ENCODE measurements at regions not wholly inside any gene's neighbourhood (a gene's known extent, or its start where the extent isn't known, plus 50 kb on each side); places are given as distances from the start of the nearest gene placed in this dataset.
A peak's percentile ranks its signal among the peaks of the same experiment; 100 is the strongest.

DNA sequence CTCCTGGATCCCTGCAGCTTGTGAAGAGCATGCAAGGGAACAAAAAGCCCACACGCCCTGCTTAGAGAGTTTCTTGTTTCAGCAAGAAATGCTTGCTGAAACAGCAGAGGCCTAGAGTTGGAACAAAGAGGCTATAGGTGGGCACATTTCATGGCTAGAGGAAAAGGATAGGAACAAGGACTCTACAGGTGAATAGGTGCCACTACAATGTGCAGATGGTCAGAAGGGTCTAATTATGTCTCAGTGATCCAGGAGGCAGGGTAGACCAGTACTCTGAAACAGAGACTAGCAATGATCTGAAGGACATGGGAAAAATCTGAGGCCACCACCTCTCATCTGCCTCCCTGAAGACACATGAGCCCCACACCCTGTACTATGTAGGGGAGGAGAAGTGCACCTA lies 609.0 kb downstream of the REEP3 start:
- no peak for DNase-seq (ENCODE audit: low read depth)
- H3K4me3 ChIP-seq (ENCODE audit: low read depth, low read length) = no peak overlapping the region

GRCh38 chr10:64134676-64135075 lies 613.5 kb downstream of the REEP3 start:
- H3K4me3 ChIP-seq (ENCODE audit: low read depth, low read length) = no peak overlapping the region
- no peak for DNase-seq (ENCODE audit: low read depth)
- TF ChIP-seq CTCF (IDR thresholded peaks at IDR 0.05; ENCODE audit: insufficient read depth, low read depth, low read length, missing control alignments) = no peak

More for the DNA sequence above, 609.0 kb downstream of the REEP3 start:
- no peak for TF ChIP-seq CTCF (IDR thresholded peaks at IDR 0.05; ENCODE audit: insufficient read depth, low read depth, low read length, missing control alignments)

- no peak for TF ChIP-seq CTCF (IDR thresholded peaks at IDR 0.05; ENCODE audit: insufficient read depth, low read depth, low read length, missing control alignments)
- peak; percentile 24 for DNase-seq (ENCODE audit: low read depth)
- H3K4me3 ChIP-seq (ENCODE audit: low read depth, low read length) = no peak overlapping the region
Observed at GRCh38 chr10:64142395-64142794, 621.2 kb downstream of the REEP3 start.

- no peak overlapping the region for H3K4me3 ChIP-seq (ENCODE audit: low read depth, low read length)
- DNase-seq (ENCODE audit: low read depth) = no peak
- no peak for TF ChIP-seq CTCF (IDR thresholded peaks at IDR 0.05; ENCODE audit: insufficient read depth, low read depth, low read length, missing control alignments)
Observed at GRCh38 chr10:64148607-64149006, 627.4 kb downstream of the REEP3 start.

DNA sequence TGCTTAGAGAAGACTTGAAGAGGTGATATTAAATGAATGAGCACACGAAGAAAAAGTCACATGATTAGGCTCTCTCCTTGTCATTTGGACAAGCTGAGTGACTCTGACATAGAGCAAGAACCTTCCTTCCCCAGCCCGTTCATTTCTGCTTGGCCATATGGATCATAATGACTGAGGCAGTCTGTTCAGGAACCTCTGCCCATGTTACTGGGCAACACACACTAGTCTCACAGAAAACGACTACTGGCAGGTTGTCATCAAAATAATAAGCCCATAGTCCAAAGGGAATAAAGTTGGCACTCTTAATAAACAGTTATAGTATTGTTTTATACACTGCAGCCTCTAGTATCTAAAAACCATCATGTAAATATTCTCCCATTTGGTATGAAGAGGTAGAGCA lies 635.0 kb downstream of the REEP3 start:
- no peak for TF ChIP-seq CTCF (IDR thresholded peaks at IDR 0.05; ENCODE audit: insufficient read depth, low read depth, low read length, missing control alignments)
- DNase-seq (ENCODE audit: low read depth) = no peak
- no peak overlapping the region for H3K4me3 ChIP-seq (ENCODE audit: low read depth, low read length)

GRCh38 chr10:64158551-64158950 lies 637.4 kb downstream of the REEP3 start:
- DNase-seq (ENCODE audit: low read depth) = no peak
- H3K4me3 ChIP-seq (ENCODE audit: low read depth, low read length) = no peak overlapping the region
- no peak for TF ChIP-seq CTCF (IDR thresholded peaks at IDR 0.05; ENCODE audit: insufficient read depth, low read depth, low read length, missing control alignments)
